ENCODE measurements at regions not wholly inside any gene's neighbourhood (a gene's known extent, or its start where the extent isn't known, plus 50 kb on each side); places are given as distances from the start of the nearest gene placed in this dataset.

DNA sequence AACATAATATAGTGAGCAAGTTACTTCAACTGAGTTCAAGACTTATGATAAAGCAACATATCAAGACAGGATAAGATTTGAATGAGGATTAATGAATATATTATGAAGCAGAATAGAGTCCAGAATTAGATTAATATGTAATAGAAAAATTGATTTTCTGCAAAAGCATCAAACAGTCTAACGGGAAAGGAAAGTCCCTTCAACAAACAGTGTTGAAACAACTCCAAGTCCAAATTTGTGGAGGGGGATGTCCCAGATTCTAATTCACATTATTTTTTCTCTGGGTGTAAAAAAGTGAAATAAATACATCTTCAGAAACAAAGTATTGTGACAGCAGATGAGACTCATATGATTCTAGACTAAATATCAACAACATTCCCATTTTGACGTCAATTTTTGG is 289.7 kb downstream of the C6orf118 start:
- Mint-ChIP-seq H3K4me3 (no peak overlapping the region), H3K27me3 (no peaks in the 10 kb centered on the region), H3K9me3 (peaks cover 6% of the 10 kb centered on the region), H3K27ac (no peak overlapping the region), H3K4me1 (ENCODE audit: low read depth) (no peaks in the 10 kb centered on the region), H3K36me3 (ENCODE audit: low read depth) (no peaks in the 10 kb centered on the region)
- Histone ChIP-seq H3K4me1 (ENCODE audit: insufficient read depth, low read length) (no peaks in the 10 kb centered on the region), H3K27ac (ENCODE audit: low read depth in 1 of 2, low read length in 2 of 2) (no peak overlapping the region), H3K27me3 (ENCODE audit: control insufficient read depth in 1 of 2, insufficient read depth in 2 of 2, low read length in 2 of 2) (no peaks in the 10 kb centered on the region), H3K36me3 (ENCODE audit: insufficient read depth, low read length) (no peaks in the 10 kb centered on the region), H3K9me3 (ENCODE audit: control insufficient read depth in 1 of 2, insufficient read depth in 1 of 2, low read length in 2 of 2) (peaks cover 0 to 5% of the 10 kb centered on the region in 2 experiments), H3K4me3 (ENCODE audit: low read length) (no peak overlapping the region)
- intact Hi-C loops (cut with DNase I, micrococcal nuclease) = no loop called here
- TF ChIP-seq, protein P1, sequence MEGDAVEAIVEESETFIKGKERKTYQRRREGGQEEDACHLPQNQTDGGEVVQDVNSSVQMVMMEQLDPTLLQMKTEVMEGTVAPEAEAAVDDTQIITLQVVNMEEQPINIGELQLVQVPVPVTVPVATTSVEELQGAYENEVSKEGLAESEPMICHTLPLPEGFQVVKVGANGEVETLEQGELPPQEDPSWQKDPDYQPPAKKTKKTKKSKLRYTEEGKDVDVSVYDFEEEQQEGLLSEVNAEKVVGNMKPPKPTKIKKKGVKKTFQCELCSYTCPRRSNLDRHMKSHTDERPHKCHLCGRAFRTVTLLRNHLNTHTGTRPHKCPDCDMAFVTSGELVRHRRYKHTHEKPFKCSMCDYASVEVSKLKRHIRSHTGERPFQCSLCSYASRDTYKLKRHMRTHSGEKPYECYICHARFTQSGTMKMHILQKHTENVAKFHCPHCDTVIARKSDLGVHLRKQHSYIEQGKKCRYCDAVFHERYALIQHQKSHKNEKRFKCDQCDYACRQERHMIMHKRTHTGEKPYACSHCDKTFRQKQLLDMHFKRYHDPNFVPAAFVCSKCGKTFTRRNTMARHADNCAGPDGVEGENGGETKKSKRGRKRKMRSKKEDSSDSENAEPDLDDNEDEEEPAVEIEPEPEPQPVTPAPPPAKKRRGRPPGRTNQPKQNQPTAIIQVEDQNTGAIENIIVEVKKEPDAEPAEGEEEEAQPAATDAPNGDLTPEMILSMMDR (IDR thresholded peaks at IDR 0.05) = no peak
- ChIA-PET CTCF (no interaction called here), POLR2A (no interaction called here)
- DNase-seq = no peak
- ATAC-seq (ENCODE audit: poor library complexity) = no peak

DNA sequence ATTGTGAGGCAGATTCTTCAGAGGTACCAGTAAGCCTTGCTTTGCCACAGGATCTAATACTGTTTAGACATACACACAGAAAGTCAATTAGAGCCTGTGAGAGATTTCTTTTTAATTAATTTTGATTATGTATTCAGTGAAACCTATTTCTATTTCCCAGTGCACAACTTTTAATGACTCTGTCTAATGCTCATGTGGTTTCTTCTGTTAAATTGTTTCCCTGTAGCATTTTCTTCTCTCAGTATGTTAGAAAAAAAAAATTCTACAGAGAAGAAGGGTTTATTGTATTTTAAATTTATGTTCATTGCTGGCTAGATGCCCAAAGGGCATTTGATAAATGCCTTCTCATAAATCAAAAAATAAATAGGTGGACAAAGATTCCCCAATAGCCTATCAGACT is 293.7 kb downstream of the C6orf118 start:
- Histone ChIP-seq H3K4me3 (ENCODE audit: low read length) (no peak overlapping the region), H3K9me3 (ENCODE audit: control insufficient read depth in 1 of 2, insufficient read depth in 1 of 2, low read length in 2 of 2) (peaks cover 0 to under 1% of the 10 kb centered on the region in 2 experiments), H3K36me3 (ENCODE audit: insufficient read depth, low read length) (no peaks in the 10 kb centered on the region), H3K4me1 (ENCODE audit: insufficient read depth, low read length) (no peaks in the 10 kb centered on the region), H3K27me3 (ENCODE audit: control insufficient read depth in 1 of 2, insufficient read depth in 2 of 2, low read length in 2 of 2) (no peaks in the 10 kb centered on the region), H3K27ac (ENCODE audit: low read depth in 1 of 2, low read length in 2 of 2) (no peak overlapping the region)
- DNase-seq (no peak), ATAC-seq (ENCODE audit: poor library complexity) (no peak)
- Mint-ChIP-seq H3K9me3 (peaks cover 6% of the 10 kb centered on the region), H3K27me3 (no peaks in the 10 kb centered on the region), H3K27ac (no peak overlapping the region), H3K4me3 (no peak overlapping the region), H3K4me1 (ENCODE audit: low read depth) (no peaks in the 10 kb centered on the region), H3K36me3 (ENCODE audit: low read depth) (no peaks in the 10 kb centered on the region)
- POLR2A ChIA-PET = no interaction called here
- intact Hi-C loops (cut with DNase I, micrococcal nuclease) = no loop called here
- CTCF ChIA-PET = no interaction called here
- TF ChIP-seq, protein P1 (IDR thresholded peaks at IDR 0.05) = no peak

DNA sequence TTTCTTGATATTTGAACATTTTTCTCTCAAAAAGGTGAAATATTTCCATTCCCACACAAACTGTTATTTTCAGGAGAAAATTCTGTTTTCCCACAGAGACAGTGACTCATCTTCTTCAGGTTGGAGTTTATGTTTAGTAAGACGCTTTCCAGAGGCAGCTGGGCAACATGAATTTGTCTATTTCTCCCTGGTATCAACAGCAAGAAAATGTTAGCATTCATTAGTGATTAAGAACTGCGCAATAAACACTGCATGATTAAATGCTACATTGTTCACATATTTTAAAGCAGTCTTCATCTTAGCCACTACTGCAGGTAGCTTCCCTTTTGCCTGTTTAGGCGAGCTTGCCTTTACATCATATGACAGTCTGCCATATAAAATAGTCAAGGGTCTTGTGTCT is 295.7 kb downstream of the C6orf118 start:
- POLR2A ChIA-PET = no interaction called here
- H3K9me3 Mint-ChIP-seq = peaks cover 9% of the 10 kb centered on the region
- Histone ChIP-seq H3K27me3 (ENCODE audit: control insufficient read depth in 1 of 2, insufficient read depth in 2 of 2, low read length in 2 of 2) (no peaks in the 10 kb centered on the region), H3K27ac (ENCODE audit: low read depth in 1 of 2, low read length in 2 of 2) (no peak overlapping the region), H3K4me3 (ENCODE audit: low read length) (no peak overlapping the region), H3K4me1 (ENCODE audit: insufficient read depth, low read length) (no peaks in the 10 kb centered on the region), H3K9me3 (ENCODE audit: control insufficient read depth in 1 of 2, insufficient read depth in 1 of 2, low read length in 2 of 2) (no peaks in the 10 kb centered on the region), H3K36me3 (ENCODE audit: insufficient read depth, low read length) (no peaks in the 10 kb centered on the region)
- H3K27me3 Mint-ChIP-seq = no peaks in the 10 kb centered on the region
- no peak for ATAC-seq (ENCODE audit: poor library complexity)
- H3K27ac Mint-ChIP-seq = no peak overlapping the region
- H3K36me3 Mint-ChIP-seq (ENCODE audit: low read depth) = no peaks in the 10 kb centered on the region
- H3K4me1 Mint-ChIP-seq (ENCODE audit: low read depth) = no peaks in the 10 kb centered on the region
- CTCF ChIA-PET = no interaction called here
- intact Hi-C loops (cut with DNase I, micrococcal nuclease) = no loop called here
- no peak for DNase-seq
- no peak overlapping the region for H3K4me3 Mint-ChIP-seq
- TF ChIP-seq, protein P1 (IDR thresholded peaks at IDR 0.05) = no peak

Data from CD4-positive, alpha-beta T cell (primary cell).